ENCODE measurements at regions not wholly inside any gene's neighbourhood (a gene's known extent, or its start where the extent isn't known, plus 50 kb on each side); places are given as distances from the start of the nearest gene placed in this dataset.

GRCh38 chrX:140177821-140178220 is 212.5 kb upstream of the CXorf66 start:
- Histone ChIP-seq H3K36me3 (ENCODE audit: control insufficient read depth in 2 of 2, insufficient read depth in 1 of 2, low read length in 2 of 2) (no peaks in the 10 kb centered on the region), H3K27ac (ENCODE audit: extremely low read depth, low read depth, low read length) (no peak overlapping the region), H3K9me3 (ENCODE audit: control insufficient read depth, insufficient read depth, low read depth, low read length) (no peaks in the 10 kb centered on the region; the same call in 1 of the 2 replicates), H3K4me1 (ENCODE audit: control insufficient read depth, insufficient read depth, low read length) (peaks cover 6% of the 10 kb centered on the region; the same call in 1 of the 2 replicates), H3K4me3 (ENCODE audit: low read depth, low read length) (no peak overlapping the region)
- ChIA-PET POLR2A (no interaction called here), CTCF (interaction anchor here (1.0 to 1.5 kb wide), 2 partner anchors 9 to 29 kb away, joined by 4 to 6 read pairs; no protein-coding TSS in a partner anchor)
- TF ChIP-seq IKZF3 (tag by site-specific recombination; IDR thresholded peaks at IDR 0.05) (no peak), ZNF580 (tag by site-specific recombination; IDR thresholded peaks at IDR 0.05) (no peak), HOXC10 (CRISPR knock-in tag; IDR thresholded peaks at IDR 0.05) (no peak), ZBTB8A (tag by site-specific recombination; IDR thresholded peaks at IDR 0.05) (no peak)

GRCh38 chrX:140172401-140172800 is 207.1 kb upstream of the CXorf66 start:
- ChIA-PET POLR2A (no interaction called here), CTCF (no interaction called here)
- Histone ChIP-seq H3K4me1 (ENCODE audit: control insufficient read depth, insufficient read depth, low read length) (no peaks in the 10 kb centered on the region), H3K9me3 (ENCODE audit: control insufficient read depth, insufficient read depth, low read depth, low read length) (no peaks in the 10 kb centered on the region), H3K4me3 (ENCODE audit: low read depth, low read length) (no peak overlapping the region), H3K27ac (ENCODE audit: extremely low read depth, low read depth, low read length) (no peak overlapping the region), H3K36me3 (ENCODE audit: control insufficient read depth in 2 of 2, insufficient read depth in 1 of 2, low read length in 2 of 2) (no peaks in the 10 kb centered on the region)
- TF ChIP-seq ZNF585B (tag by site-specific recombination; IDR thresholded peaks at IDR 0.05) (peak; percentile 93), ZSCAN4 (tag by site-specific recombination; IDR thresholded peaks at IDR 0.05) (no peak)

DNA sequence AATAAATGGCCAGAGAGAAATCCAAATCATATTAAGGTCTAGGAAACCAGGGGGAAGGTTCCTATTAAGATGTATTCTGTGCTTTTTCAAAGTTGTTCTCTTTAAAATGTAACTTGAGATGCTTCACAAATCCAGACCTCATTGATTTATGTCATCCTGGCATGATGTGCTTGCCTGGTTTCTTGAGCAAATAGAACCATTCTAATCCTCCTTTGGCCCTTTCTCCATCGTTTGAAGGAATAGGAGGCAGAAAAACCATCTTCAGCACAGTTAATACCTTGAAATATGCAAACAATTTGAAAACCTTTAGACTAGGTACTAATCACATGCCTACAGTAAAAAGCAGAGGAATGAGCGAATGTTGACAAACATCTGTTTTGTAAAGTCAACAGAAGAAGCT is 202.2 kb upstream of the CXorf66 start:
- no peak overlapping the region for H3K4me3 ChIP-seq (ENCODE audit: low read depth, low read length)
- H3K9me3 ChIP-seq (ENCODE audit: control insufficient read depth, insufficient read depth, low read depth, low read length) = no peaks in the 10 kb centered on the region
- no peak overlapping the region for H3K27ac ChIP-seq (ENCODE audit: extremely low read depth, low read depth, low read length)
- H3K4me1 ChIP-seq (ENCODE audit: control insufficient read depth, insufficient read depth, low read length) = no peaks in the 10 kb centered on the region
- no peak for TF ChIP-seq ZNF148 (tag by site-specific recombination; IDR thresholded peaks at IDR 0.05; ENCODE audit: borderline replicate concordance)
- TF ChIP-seq ZNF366 (tag by site-specific recombination; conservative IDR thresholded peaks at IDR 0.05) = no peak
- TF ChIP-seq ZNF837 (tag by site-specific recombination; IDR thresholded peaks at IDR 0.05) = no peak
- H3K36me3 ChIP-seq (ENCODE audit: control insufficient read depth in 2 of 2, insufficient read depth in 1 of 2, low read length in 2 of 2) = no peaks in the 10 kb centered on the region
- ChIA-PET POLR2A (no interaction called here), CTCF (interaction anchor here (1.2 to 1.7 kb wide), 2 partner anchors 10 to 340 kb away, joined by 3 to 6 read pairs; no protein-coding TSS in a partner anchor)

GRCh38 chrX:140165849-140166248 is 200.5 kb upstream of the CXorf66 start:
- TF ChIP-seq ZNF121 (tag by site-specific recombination; IDR thresholded peaks at IDR 0.05) (no peak), ZFP37 (tag by site-specific recombination; IDR thresholded peaks at IDR 0.05) (no peak), RBAK (tag by site-specific recombination; IDR thresholded peaks at IDR 0.05) (no peak), KLF7 (tag by site-specific recombination; IDR thresholded peaks at IDR 0.05; ENCODE audit: borderline replicate concordance) (no peak)
- TF ChIP-seq, protein P1, sequence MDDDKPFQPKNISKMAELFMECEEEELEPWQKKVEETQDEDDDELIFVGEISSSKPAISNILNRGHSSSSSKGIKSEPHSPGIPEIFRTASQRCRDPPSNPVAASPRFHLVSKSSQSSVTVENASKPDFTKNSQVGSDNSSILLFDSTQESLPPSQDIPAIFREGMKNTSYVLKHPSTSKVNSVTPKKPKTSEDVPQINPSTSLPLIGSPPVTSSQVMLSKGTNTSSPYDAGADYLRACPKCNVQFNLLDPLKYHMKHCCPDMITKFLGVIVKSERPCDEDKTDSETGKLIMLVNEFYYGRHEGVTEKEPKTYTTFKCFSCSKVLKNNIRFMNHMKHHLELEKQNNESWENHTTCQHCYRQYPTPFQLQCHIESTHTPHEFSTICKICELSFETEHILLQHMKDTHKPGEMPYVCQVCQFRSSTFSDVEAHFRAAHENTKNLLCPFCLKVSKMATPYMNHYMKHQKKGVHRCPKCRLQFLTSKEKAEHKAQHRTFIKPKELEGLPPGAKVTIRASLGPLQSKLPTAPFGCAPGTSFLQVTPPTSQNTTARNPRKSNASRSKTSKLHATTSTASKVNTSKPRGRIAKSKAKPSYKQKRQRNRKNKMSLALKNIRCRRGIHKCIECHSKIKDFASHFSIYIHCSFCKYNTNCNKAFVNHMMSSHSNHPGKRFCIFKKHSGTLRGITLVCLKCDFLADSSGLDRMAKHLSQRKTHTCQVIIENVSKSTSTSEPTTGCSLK (tag by site-specific recombination; IDR thresholded peaks at IDR 0.05) = no peak
- H3K9me3 ChIP-seq (ENCODE audit: control insufficient read depth, insufficient read depth, low read depth, low read length) = no peaks in the 10 kb centered on the region
- H3K36me3 ChIP-seq (ENCODE audit: control insufficient read depth in 2 of 2, insufficient read depth in 1 of 2, low read length in 2 of 2) = no peaks in the 10 kb centered on the region
- no peak overlapping the region for H3K4me3 ChIP-seq (ENCODE audit: low read depth, low read length)
- no peaks in the 10 kb centered on the region for H3K4me1 ChIP-seq (ENCODE audit: control insufficient read depth, insufficient read depth, low read length)
- CTCF ChIA-PET = interaction anchor here (2.7 kb wide), 1 partner anchor 342 kb away, joined by 6 read pairs; no protein-coding TSS in a partner anchor
- no peak overlapping the region for H3K27ac ChIP-seq (ENCODE audit: extremely low read depth, low read depth, low read length)
- POLR2A ChIA-PET = no interaction called here

All from HEK293 (cell line).